H1 (cell line): ENCODE measurements at regions not wholly inside any gene's neighbourhood (a gene's known extent, or its start where the extent isn't known, plus 50 kb on each side); places are given as distances from the start of the nearest gene placed in this dataset.

Source experiments
- BRCA1 ChIP-seq: IDR thresholded peaks from 2 replicates; pipeline ENCODE4 v1.6.1; 2012; ENCODE audit warnings: low read depth, low read length, improper control_type of control experiment
- CHD2 ChIP-seq: IDR thresholded peaks from 2 replicates; pipeline ENCODE4 v1.6.1; 2012; ENCODE audit warnings: low read length, improper control_type of control experiment
- CTBP2 ChIP-seq: IDR thresholded peaks from 2 replicates; pipeline ENCODE4 v1.7.0; 2011; ENCODE audit warnings: borderline replicate concordance, mild to moderate bottlenecking, moderate library complexity, mixed read lengths, low read length; ENCODE audit not compliant: insufficient read depth, insufficient read length
- NRF1 ChIP-seq: IDR thresholded peaks from 2 replicates; pipeline ENCODE4 v1.6.1; 2011; ENCODE audit warnings: mild to moderate bottlenecking, low read depth, low read length, improper control_type of control experiment
- TF ChIP-seq, protein P1 (sequence below): fragments of 300-600 bp; sonication (generic); IDR thresholded peaks from 2 replicates; pipeline ENCODE4 v1.7.1; 2012; ENCODE audit warnings: low read length, moderate library complexity, mild to moderate bottlenecking, inconsistent platforms; ENCODE audit not compliant: insufficient replicate concordance
- TF ChIP-seq, protein P2 (sequence below): IDR thresholded peaks from 2 replicates; pipeline ENCODE4 v1.6.1; 2012; ENCODE audit warnings: low read length, inconsistent platforms

DNA sequence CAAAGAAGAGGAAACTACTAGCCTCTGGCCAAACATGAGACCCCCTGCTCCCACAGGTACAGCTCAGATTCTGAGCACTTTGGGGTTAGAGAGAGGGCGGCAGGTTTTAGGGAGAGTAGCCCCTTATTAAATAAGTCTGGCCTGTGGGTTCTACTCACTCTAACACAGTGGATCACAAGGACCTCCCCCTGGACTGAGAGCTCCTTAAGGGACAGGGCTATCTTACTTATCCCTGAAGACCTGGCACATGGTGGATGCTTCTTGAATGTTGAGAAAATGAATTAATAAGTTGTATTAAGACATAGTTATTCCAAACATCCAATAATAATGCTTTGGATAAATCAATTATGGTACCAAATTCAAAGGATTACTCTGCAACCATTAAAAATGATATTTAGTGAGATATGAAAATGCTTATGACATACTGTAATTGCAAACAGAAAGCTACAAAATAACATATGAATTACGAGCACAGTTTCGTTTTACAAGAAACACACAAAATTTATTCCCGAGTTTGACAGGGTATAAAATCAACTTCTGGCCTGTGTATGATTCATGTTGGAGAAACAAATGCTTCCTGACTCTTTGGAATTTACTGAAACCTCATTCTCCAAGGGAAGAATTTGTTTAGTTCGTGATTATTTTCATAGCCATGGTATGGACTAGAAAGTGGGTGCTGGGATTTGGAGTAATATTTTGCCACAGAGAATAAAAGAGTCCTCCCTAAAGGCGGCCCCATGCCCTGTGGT is 59.3 kb upstream of the BDKRB2 start (continued):
- TF ChIP-seq, protein P1, sequence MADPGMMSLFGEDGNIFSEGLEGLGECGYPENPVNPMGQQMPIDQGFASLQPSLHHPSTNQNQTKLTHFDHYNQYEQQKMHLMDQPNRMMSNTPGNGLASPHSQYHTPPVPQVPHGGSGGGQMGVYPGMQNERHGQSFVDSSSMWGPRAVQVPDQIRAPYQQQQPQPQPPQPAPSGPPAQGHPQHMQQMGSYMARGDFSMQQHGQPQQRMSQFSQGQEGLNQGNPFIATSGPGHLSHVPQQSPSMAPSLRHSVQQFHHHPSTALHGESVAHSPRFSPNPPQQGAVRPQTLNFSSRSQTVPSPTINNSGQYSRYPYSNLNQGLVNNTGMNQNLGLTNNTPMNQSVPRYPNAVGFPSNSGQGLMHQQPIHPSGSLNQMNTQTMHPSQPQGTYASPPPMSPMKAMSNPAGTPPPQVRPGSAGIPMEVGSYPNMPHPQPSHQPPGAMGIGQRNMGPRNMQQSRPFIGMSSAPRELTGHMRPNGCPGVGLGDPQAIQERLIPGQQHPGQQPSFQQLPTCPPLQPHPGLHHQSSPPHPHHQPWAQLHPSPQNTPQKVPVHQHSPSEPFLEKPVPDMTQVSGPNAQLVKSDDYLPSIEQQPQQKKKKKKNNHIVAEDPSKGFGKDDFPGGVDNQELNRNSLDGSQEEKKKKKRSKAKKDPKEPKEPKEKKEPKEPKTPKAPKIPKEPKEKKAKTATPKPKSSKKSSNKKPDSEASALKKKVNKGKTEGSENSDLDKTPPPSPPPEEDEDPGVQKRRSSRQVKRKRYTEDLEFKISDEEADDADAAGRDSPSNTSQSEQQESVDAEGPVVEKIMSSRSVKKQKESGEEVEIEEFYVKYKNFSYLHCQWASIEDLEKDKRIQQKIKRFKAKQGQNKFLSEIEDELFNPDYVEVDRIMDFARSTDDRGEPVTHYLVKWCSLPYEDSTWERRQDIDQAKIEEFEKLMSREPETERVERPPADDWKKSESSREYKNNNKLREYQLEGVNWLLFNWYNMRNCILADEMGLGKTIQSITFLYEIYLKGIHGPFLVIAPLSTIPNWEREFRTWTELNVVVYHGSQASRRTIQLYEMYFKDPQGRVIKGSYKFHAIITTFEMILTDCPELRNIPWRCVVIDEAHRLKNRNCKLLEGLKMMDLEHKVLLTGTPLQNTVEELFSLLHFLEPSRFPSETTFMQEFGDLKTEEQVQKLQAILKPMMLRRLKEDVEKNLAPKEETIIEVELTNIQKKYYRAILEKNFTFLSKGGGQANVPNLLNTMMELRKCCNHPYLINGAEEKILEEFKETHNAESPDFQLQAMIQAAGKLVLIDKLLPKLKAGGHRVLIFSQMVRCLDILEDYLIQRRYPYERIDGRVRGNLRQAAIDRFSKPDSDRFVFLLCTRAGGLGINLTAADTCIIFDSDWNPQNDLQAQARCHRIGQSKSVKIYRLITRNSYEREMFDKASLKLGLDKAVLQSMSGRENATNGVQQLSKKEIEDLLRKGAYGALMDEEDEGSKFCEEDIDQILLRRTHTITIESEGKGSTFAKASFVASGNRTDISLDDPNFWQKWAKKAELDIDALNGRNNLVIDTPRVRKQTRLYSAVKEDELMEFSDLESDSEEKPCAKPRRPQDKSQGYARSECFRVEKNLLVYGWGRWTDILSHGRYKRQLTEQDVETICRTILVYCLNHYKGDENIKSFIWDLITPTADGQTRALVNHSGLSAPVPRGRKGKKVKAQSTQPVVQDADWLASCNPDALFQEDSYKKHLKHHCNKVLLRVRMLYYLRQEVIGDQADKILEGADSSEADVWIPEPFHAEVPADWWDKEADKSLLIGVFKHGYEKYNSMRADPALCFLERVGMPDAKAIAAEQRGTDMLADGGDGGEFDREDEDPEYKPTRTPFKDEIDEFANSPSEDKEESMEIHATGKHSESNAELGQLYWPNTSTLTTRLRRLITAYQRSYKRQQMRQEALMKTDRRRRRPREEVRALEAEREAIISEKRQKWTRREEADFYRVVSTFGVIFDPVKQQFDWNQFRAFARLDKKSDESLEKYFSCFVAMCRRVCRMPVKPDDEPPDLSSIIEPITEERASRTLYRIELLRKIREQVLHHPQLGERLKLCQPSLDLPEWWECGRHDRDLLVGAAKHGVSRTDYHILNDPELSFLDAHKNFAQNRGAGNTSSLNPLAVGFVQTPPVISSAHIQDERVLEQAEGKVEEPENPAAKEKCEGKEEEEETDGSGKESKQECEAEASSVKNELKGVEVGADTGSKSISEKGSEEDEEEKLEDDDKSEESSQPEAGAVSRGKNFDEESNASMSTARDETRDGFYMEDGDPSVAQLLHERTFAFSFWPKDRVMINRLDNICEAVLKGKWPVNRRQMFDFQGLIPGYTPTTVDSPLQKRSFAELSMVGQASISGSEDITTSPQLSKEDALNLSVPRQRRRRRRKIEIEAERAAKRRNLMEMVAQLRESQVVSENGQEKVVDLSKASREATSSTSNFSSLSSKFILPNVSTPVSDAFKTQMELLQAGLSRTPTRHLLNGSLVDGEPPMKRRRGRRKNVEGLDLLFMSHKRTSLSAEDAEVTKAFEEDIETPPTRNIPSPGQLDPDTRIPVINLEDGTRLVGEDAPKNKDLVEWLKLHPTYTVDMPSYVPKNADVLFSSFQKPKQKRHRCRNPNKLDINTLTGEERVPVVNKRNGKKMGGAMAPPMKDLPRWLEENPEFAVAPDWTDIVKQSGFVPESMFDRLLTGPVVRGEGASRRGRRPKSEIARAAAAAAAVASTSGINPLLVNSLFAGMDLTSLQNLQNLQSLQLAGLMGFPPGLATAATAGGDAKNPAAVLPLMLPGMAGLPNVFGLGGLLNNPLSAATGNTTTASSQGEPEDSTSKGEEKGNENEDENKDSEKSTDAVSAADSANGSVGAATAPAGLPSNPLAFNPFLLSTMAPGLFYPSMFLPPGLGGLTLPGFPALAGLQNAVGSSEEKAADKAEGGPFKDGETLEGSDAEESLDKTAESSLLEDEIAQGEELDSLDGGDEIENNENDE: no peak
- no peak for TF ChIP-seq NRF1
- TF ChIP-seq, protein P2, sequence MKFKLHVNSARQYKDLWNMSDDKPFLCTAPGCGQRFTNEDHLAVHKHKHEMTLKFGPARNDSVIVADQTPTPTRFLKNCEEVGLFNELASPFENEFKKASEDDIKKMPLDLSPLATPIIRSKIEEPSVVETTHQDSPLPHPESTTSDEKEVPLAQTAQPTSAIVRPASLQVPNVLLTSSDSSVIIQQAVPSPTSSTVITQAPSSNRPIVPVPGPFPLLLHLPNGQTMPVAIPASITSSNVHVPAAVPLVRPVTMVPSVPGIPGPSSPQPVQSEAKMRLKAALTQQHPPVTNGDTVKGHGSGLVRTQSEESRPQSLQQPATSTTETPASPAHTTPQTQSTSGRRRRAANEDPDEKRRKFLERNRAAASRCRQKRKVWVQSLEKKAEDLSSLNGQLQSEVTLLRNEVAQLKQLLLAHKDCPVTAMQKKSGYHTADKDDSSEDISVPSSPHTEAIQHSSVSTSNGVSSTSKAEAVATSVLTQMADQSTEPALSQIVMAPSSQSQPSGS: no peak
- TF ChIP-seq CHD2: no peak
- TF ChIP-seq CTBP2: no peak
- no peak for TF ChIP-seq BRCA1
- TF ChIP-seq, all 59 proteins: peak for 0
